ENCODE measurements at regions not wholly inside any gene's neighbourhood (a gene's known extent, or its start where the extent isn't known, plus 50 kb on each side); places are given as distances from the start of the nearest gene placed in this dataset.
"Not testable (repeated sequence)": the region's sequence is repeated elsewhere in the genome, so short reads cannot be mapped to it uniquely, and the experiment has no call there.

DNA sequence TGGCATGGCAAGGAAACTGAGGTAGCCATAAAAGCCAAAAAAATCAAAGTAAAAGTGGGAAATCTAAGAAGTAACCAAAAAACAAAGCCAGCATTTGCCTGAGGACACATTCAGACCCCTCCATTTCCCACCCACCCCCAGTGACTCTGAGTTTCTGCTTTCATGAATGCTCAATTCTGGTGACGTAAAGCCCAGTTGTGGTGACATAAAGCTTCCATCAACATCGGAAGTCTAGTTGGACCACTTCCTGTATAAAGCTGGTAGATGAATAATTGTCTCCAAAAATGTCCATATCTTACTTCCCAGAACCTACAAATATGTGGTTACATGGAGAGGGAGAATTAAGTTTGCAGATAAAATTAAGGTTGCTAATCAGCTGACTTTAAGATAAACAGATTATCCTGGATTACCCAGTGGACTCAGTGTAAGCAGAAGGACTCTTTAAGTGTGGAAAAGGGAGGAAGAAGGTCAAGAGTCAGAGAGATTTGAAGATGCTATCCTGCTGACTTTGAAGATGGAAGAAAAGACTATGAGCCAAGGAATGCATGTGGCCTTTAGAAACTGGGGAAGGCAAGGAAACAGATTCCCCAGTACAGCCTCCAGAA, 62.0 kb upstream of the ST3GAL6 start:
- peak in 1 of 3 donors; percentile 41 for DNase-seq (ENCODE audit: low read depth in 2 of 3, low spot score in 2 of 3)

GRCh38 chr3:98702166-98702565, 61.0 kb upstream of the ST3GAL6 start:
- DNase-seq (ENCODE audit: low read depth in 2 of 3, low spot score in 2 of 3), result no peak

- no peak for DNase-seq (ENCODE audit: low read depth in 2 of 3, low spot score in 2 of 3)
Measured at GRCh38 chr3:98705212-98705611, 57.9 kb upstream of the ST3GAL6 start.

DNA sequence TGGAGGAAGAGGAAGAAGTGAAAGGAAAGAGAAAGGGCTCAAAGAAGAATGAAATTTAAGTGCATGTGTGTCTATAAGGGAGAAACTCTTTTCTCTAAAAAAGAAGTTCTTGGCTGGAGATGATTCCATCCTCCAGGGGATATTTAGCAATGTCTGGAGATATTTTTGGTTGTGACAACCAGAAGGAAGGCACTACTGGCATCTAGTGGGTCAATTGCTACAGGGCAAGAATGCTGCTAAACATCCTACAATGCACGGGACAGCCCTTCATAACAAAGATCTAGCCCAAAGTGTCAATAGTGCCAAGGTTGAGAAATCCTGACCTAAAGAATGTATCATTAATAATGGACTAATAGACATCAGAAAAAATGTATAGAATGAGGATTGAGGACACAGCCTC, 57.4 kb upstream of the ST3GAL6 start:
- DNase-seq (ENCODE audit: low read depth in 2 of 3, low spot score in 2 of 3), result no peak

DNA sequence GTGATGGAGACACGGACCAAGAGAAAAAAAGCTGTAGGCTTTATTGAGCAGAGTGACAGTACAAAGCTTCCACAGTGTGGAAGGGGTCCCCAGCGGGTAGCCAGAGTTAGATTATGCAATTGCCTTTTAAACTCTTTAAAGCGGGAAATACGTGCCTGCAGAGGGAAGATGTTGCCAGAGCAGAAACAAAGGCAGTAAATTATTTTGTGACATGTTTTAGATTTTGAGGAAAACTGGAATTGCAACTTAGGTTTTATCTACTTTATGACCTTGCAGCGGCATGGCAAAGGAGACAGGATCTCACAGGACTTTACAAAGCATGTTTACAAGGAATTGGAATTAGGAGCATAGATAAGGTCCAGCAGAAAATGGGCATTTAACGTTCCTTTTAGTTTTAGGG, 54.5 kb upstream of the ST3GAL6 start:
- not testable (repeated sequence) for DNase-seq (ENCODE audit: low read depth in 2 of 3, low spot score in 2 of 3)

DNA sequence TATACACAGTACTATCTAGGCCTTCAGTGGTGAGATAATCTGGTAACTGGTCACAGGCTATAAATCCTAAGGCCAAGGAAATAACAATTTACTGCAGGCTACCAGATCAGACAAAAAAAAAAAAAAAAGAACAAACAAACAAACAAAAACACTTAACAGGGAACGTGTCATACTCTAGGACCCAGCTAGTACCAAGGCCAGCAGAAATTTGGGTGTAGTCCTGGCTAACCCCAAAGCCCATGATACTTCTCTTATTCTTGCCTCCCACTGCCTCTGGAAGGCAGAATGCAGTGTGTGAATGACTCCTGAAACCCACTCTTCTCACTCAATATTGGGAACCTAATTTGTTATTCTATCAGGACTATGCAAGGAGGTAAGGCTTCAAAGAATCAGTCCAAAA, 53.7 kb upstream of the ST3GAL6 start:
- no peak for DNase-seq (ENCODE audit: low read depth in 2 of 3, low spot score in 2 of 3)

- no peak for DNase-seq (ENCODE audit: low read depth in 2 of 3, low spot score in 2 of 3)
Measured at GRCh38 chr3:98710067-98710659, 53.0 kb upstream of the ST3GAL6 start.

DNA sequence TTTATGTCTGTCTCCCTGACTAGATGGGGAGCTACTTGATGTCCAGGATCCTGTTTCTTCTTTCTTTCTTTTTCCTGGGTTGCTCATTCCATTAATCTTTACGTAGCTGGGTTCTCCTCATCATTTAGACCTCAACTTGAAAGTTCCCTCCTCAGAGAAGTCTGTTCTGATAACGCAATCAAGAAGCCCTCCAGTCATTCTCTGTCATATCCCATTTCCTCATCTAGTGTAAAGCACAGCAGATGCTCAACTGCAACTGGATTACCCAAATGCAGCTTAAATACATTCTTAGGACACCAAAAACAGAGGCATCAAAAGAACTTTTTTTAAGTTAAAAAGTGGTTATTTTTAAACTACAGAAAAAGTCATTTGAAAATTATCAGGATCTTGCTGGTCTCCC, 51.7 kb upstream of the ST3GAL6 start:
- no peak for DNase-seq (ENCODE audit: low read depth in 2 of 3, low spot score in 2 of 3)

GRCh38 chr3:98712726-98713125, 50.4 kb upstream of the ST3GAL6 start:
- no peak for DNase-seq (ENCODE audit: low read depth in 2 of 3, low spot score in 2 of 3)

DNA sequence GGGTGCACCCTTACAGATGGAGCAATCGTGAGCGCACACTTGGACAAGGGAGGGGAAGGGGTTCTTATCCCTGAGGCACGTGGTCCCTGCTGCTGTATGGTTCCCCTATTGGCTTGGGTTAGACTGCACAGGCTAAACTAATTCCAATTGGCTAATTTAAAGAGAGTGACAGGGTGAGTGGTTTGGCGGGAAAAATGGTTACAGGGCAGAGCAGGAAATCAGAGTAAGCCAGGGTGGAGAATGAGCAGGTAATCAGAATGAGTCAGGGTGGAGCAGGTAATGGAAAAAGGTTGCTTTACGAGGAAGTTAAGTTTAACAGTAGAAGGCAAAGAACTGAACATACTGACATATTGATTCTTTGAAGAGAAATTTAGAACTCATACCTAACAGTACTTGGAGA, 49.8 kb upstream of the ST3GAL6 start:
- not testable (repeated sequence) for DNase-seq (ENCODE audit: low read depth in 2 of 3, low spot score in 2 of 3)
